Lower leg skin (tissue), 3 donors: ENCODE measurements at regions not wholly inside any gene's neighbourhood (a gene's known extent, or its start where the extent isn't known, plus 50 kb on each side); places are given as distances from the start of the nearest gene placed in this dataset.

Source experiments
- CTCF ChIP-seq, 3 donors: fragments of 450-650 bp; IDR thresholded peaks; one replicate each; pipeline ENCODE4 v1.5.1; 2016; ENCODE audit warnings: antibody characterized with exemption in 3 of 3, mild to moderate bottlenecking in 3 of 3, moderate library complexity in 2 of 3
- POLR2A ChIP-seq, 2 donors: fragments of 450-650 bp; IDR thresholded peaks; one replicate each; pipeline ENCODE4 v1.6.1; 2016 to 2017; ENCODE audit warnings: antibody characterized with exemption in 2 of 2, mild to moderate bottlenecking in 1 of 2, moderate library complexity in 1 of 2

DNA sequence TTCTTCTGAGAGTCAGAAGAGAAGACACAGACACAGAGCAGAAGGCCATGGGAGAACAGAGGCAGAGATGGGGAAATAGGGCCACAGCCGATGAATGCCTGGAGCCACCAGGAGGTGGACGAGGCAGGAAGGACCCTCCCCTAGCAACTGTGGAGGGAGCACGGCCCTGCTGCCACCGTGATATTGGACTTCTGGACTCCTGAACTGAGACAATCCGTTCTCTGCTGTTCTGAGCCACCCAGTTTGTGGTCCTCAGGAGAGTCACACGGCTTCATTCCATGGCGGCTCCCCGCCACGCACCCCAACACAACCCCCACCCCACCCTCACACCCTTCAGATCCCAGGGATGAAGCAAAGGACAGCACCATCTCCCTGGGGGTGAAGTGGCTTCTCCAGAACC is 338.1 kb downstream of the CTTN start:
- TF ChIP-seq CTCF (IDR thresholded peaks at IDR 0.05), result no peak
- TF ChIP-seq POLR2A (IDR thresholded peaks at IDR 0.05), result no peak
